Uterus (tissue), 3 donors: ENCODE measurements at regions not wholly inside any gene's neighbourhood (a gene's known extent, or its start where the extent isn't known, plus 50 kb on each side); places are given as distances from the start of the nearest gene placed in this dataset.

Experiments used
- DNase-seq, 2 donors: peaks; one replicate each; pipeline ENCODE4 v3.0.0-alpha.2; 2019 to 2020
- H3K27ac ChIP-seq, 2 donors: fragments of 200-600 bp; sonication (generic); 1 replicate in 1 of 2; 2 replicates in 1 of 2; pipeline ENCODE4 v1.5.1; 2016 to 2018
- H3K27me3 ChIP-seq, 2 donors: fragments of 200-600 bp; sonication (generic); one replicate each; pipeline ENCODE4 v1.5.1; 2018 to 2019; ENCODE audit warnings: control low read depth in 1 of 2
- H3K36me3 ChIP-seq, 2 donors: fragments of 200-600 bp; sonication (generic); one replicate each; pipeline ENCODE4 v1.5.1; 2019; ENCODE audit warnings: control low read depth in 1 of 2
- H3K4me1 ChIP-seq, 2 donors: fragments of 200-600 bp; sonication (generic); one replicate each; pipeline ENCODE4 v1.5.1; 2018 to 2019; ENCODE audit warnings: control low read depth in 1 of 2
- H3K4me3 ChIP-seq, 2 donors: fragments of 200-600 bp; sonication (generic); 1 replicate in 1 of 2; 2 replicates in 1 of 2; pipeline ENCODE4 v1.5.1; 2018 to 2019; ENCODE audit warnings: mild to moderate bottlenecking in 1 of 2
- H3K9me3 ChIP-seq, 2 donors: fragments of 200-600 bp; sonication (generic); one replicate each; pipeline ENCODE4 v1.5.1; 2019; ENCODE audit warnings: control low read depth in 1 of 2
- CTCF ChIP-seq, 4 experiments: fragments of 200-600 bp in 2 of 4; fragments of 450-650 bp in 2 of 4; sonication (generic) in 2 of 4; IDR thresholded peaks; one replicate each; pipeline ENCODE4 v1.5.1; 2016 to 2019; ENCODE audit warnings: antibody characterized with exemption in 4 of 4, mild to moderate bottlenecking in 2 of 4, moderate library complexity in 1 of 4
- POLR2A ChIP-seq, 2 donors: fragments of 450-650 bp; IDR thresholded peaks; one replicate each; pipeline ENCODE4 v1.6.1; 2016; ENCODE audit warnings: antibody characterized with exemption in 2 of 2, mild to moderate bottlenecking in 1 of 2, moderate library complexity in 1 of 2
- intact Hi-C: fragments of 100-400 bp; cut with DNase I; formaldehyde crosslinking; loops from one replicate; pipeline ENCODE4 v1.15.1; 2023; ENCODE audit warnings: low total_unique reads
- donor health status: DM: yes; HTN: yes; CAD: no.

- no peak for DNase-seq
- Histone ChIP-seq H3K27me3 (no peaks in the 10 kb centered on the region), H3K27ac (no peak overlapping the region), H3K36me3 (no peaks in the 10 kb centered on the region), H3K9me3 (no peaks in the 10 kb centered on the region), H3K4me1 (no peaks in the 10 kb centered on the region), H3K4me3 (no peak overlapping the region)
- intact Hi-C loops = no loop called here
- TF ChIP-seq POLR2A (IDR thresholded peaks at IDR 0.05) = no peak
- no peak for TF ChIP-seq CTCF (IDR thresholded peaks at IDR 0.05)
These were observed 108.3 kb upstream of the LRATD1 start for GRCh38 chr2:14524041-14524802.

GRCh38 chr2:14524803-14525080, 107.8 kb upstream of the LRATD1 start:
- Histone ChIP-seq H3K4me1 (no peaks in the 10 kb centered on the region), H3K4me3 (no peak overlapping the region), H3K27me3 (no peaks in the 10 kb centered on the region), H3K9me3 (no peaks in the 10 kb centered on the region), H3K36me3 (no peaks in the 10 kb centered on the region), H3K27ac (no peak overlapping the region)
- TF ChIP-seq POLR2A (IDR thresholded peaks at IDR 0.05) (no peak), CTCF (IDR thresholded peaks at IDR 0.05) (no peak)
- DNase-seq = no peak
- intact Hi-C loops = no loop called here

- intact Hi-C loops = no loop called here
- TF ChIP-seq CTCF (IDR thresholded peaks at IDR 0.05) = no peak
- no peak for TF ChIP-seq POLR2A (IDR thresholded peaks at IDR 0.05)
- Histone ChIP-seq H3K27ac (no peak overlapping the region), H3K4me1 (no peaks in the 10 kb centered on the region), H3K27me3 (no peaks in the 10 kb centered on the region), H3K9me3 (no peaks in the 10 kb centered on the region), H3K4me3 (no peak overlapping the region), H3K36me3 (no peaks in the 10 kb centered on the region)
- DNase-seq = no peak
These were observed 102.0 kb upstream of the LRATD1 start for GRCh38 chr2:14530506-14530905.

- intact Hi-C loops = no loop called here
- no peaks in the 10 kb centered on the region for H3K9me3 ChIP-seq
- H3K27me3 ChIP-seq = no peaks in the 10 kb centered on the region
- H3K27ac ChIP-seq = no peak overlapping the region
- H3K4me1 ChIP-seq = no peaks in the 10 kb centered on the region
- no peak for TF ChIP-seq CTCF (IDR thresholded peaks at IDR 0.05)
- TF ChIP-seq POLR2A (IDR thresholded peaks at IDR 0.05) = no peak
- no peak overlapping the region for H3K4me3 ChIP-seq
- DNase-seq = no peak
- H3K36me3 ChIP-seq = no peaks in the 10 kb centered on the region
These were observed 99.3 kb upstream of the LRATD1 start for GRCh38 chr2:14533131-14533757.

- DNase-seq = no peak
- Histone ChIP-seq H3K9me3 (no peaks in the 10 kb centered on the region), H3K27ac (no peak overlapping the region), H3K4me1 (no peaks in the 10 kb centered on the region), H3K4me3 (no peak overlapping the region), H3K27me3 (no peaks in the 10 kb centered on the region), H3K36me3 (no peaks in the 10 kb centered on the region)
- TF ChIP-seq CTCF (IDR thresholded peaks at IDR 0.05) = no peak
- no peak for TF ChIP-seq POLR2A (IDR thresholded peaks at IDR 0.05)
- intact Hi-C loops = no loop called here
These were observed 97.4 kb upstream of the LRATD1 start for GRCh38 chr2:14535156-14535555.
